Spleen (tissue), 11 donors: ENCODE measurements at regions not wholly inside any gene's neighbourhood (a gene's known extent, or its start where the extent isn't known, plus 50 kb on each side); places are given as distances from the start of the nearest gene placed in this dataset.

Source experiments
- DNase-seq: peaks from one replicate; pipeline ENCODE4 v3.0.0-alpha.2; 2020
- H3K27ac ChIP-seq, 8 donors: fragments of 200-600 bp; sonication (generic) in 7 of 8; 1 replicate in 4 of 8; 2 replicates in 4 of 8; pipeline versions ENCODE4 v1.5.0 to v1.8.0; 2016 to 2021; ENCODE audit warnings: inconsistent platforms in 4 of 8, mild to moderate bottlenecking in 4 of 8, moderate library complexity in 1 of 8
- H3K27me3 ChIP-seq, 7 donors: fragments of 200-600 bp; sonication (generic) in 6 of 7; replicated peaks in 1 of 7; 1 replicate in 4 of 7; 2 replicates in 3 of 7; pipeline versions ENCODE4 v1.5.0 to v1.8.0; 2016 to 2021; ENCODE audit warnings: inconsistent platforms in 3 of 7, mild to moderate bottlenecking in 1 of 7
- H3K36me3 ChIP-seq, 6 donors: fragments of 200-600 bp; sonication (generic) in 5 of 6; 1 replicate in 4 of 6; 2 replicates in 2 of 6; pipeline versions ENCODE4 v1.5.0 to v1.8.0; 2016 to 2021; ENCODE audit warnings: inconsistent platforms in 2 of 6
- H3K4me1 ChIP-seq, 6 donors: fragments of 200-600 bp; sonication (generic) in 5 of 6; 1 replicate in 3 of 6; 2 replicates in 3 of 6; pipeline versions ENCODE4 v1.5.0 to v1.8.0; 2016 to 2021; ENCODE audit warnings: inconsistent platforms in 3 of 6
- H3K4me3 ChIP-seq, 8 donors: fragments of 200-600 bp; sonication (generic) in 7 of 8; 1 replicate in 4 of 8; 2 replicates in 4 of 8; pipeline versions ENCODE4 v1.5.0 to v1.8.0; 2016 to 2021; ENCODE audit warnings: inconsistent platforms in 4 of 8, mild to moderate bottlenecking in 4 of 8, moderate library complexity in 2 of 8
- H3K9me3 ChIP-seq, 8 donors: fragments of 200-600 bp; sonication (generic) in 7 of 8; 1 replicate in 4 of 8; 2 replicates in 4 of 8; pipeline versions ENCODE4 v1.5.0 to v1.8.0; 2016 to 2021; ENCODE audit warnings: inconsistent platforms in 4 of 8
- CTCF ChIP-seq, 11 experiments: fragments of 200-600 bp in 7 of 11; fragments of 450-650 bp in 4 of 11; sonication (generic) in 4 of 11; IDR thresholded peaks in 8 of 11; conservative IDR thresholded peaks in 3 of 11; 1 replicate in 7 of 11; 2 replicates in 4 of 11; pipeline versions ENCODE4 v1.4.0 to v1.8.0; 2016 to 2021; ENCODE audit warnings: antibody characterized with exemption in 11 of 11, inconsistent platforms in 4 of 11, mild to moderate bottlenecking in 1 of 11
- POLR2A ChIP-seq, 3 donors: fragments of 450-650 bp; IDR thresholded peaks; one replicate each; pipeline ENCODE4 v1.5.1; 2017; ENCODE audit warnings: antibody characterized with exemption in 3 of 3, mild to moderate bottlenecking in 1 of 3
- POLR2AphosphoS5 ChIP-seq, 3 donors: sonication (generic); formaldehyde crosslinking; IDR thresholded peaks; one replicate each; pipeline ENCODE4 v1.5.1; 2017; ENCODE audit warnings: antibody characterized with exemption in 3 of 3
- WGBS, 5 donors: extraction: QIAGEN DNeasy Blood & Tissue Kit in 3 of 5; methylation state at CpG; one replicate each; pipeline versions ENCODE4 v1.1.5 to v1.1.7; 2013 to 2018; 5-methylcytosine and 5-hydroxymethylcytosine counted together
- intact Hi-C: fragments of 100-400 bp; cut with DNase I; formaldehyde crosslinking; loops from one replicate; pipeline ENCODE4 v1.15.0; 2023; ENCODE audit warnings: low total_unique reads
- donor health status: healthy with polysubstance abuse.
- donor health status: DM: no; HTN: no; CAD: no; lungs with moderate emphysema.
- donor health status: DM: no; HTN: no; CAD: no.
- donor health status: Bipolar disorder and iron deficiency.
- donor health status: healthy.
- donor health status: DM: no; HTN: no; CAD: no.
- donor health status: DM: yes; HTN: yes; CAD: no.

GRCh38 chr2:136189221-136189782 is 71.4 kb upstream of the CXCR4 start:
- H3K27ac ChIP-seq = no peak overlapping the region

GRCh38 chr2:136188086-136188485 is 70.1 kb upstream of the CXCR4 start:
- H3K27me3 ChIP-seq = no peaks in the 10 kb centered on the region
- H3K4me3 ChIP-seq = no peak overlapping the region
- H3K36me3 ChIP-seq = no peaks in the 10 kb centered on the region
- H3K9me3 ChIP-seq = peaks cover 0 to 5% (median 0%) of the 10 kb centered on the region in 8 donors
- peaks cover 0 to 6% (median 0%) of the 10 kb centered on the region in 6 donors for H3K4me1 ChIP-seq
- intact Hi-C loops = no loop called here
- 91 to 98% (median 92%) methylated on average over 3 of the region's 3 CpGs for WGBS, 5 donors
- no peak for TF ChIP-seq POLR2A (IDR thresholded peaks at IDR 0.05)
- no peak for TF ChIP-seq POLR2AphosphoS5 (IDR thresholded peaks at IDR 0.05)
- TF ChIP-seq CTCF (IDR thresholded peaks at IDR 0.05 in 8 of 11, conservative IDR thresholded peaks at IDR 0.05 in 3 of 11) = no peak
- no peak for DNase-seq
- no peak overlapping the region for H3K27ac ChIP-seq

More at GRCh38 chr2:136189221-136189782, 71.4 kb upstream of the CXCR4 start:
- 75 to 86% (median 81%) methylated on average over 5 of the region's 5 CpGs for WGBS, 5 donors
- no peaks in the 10 kb centered on the region for H3K27me3 ChIP-seq
- H3K36me3 ChIP-seq = no peaks in the 10 kb centered on the region
- peaks cover 0 to 5% (median 0%) of the 10 kb centered on the region in 8 donors for H3K9me3 ChIP-seq
- H3K4me1 ChIP-seq = peaks cover 0 to 6% (median 0%) of the 10 kb centered on the region in 6 donors
- intact Hi-C loops = no loop called here
- H3K4me3 ChIP-seq = no peak overlapping the region
- DNase-seq = no peak
- TF ChIP-seq POLR2A (IDR thresholded peaks at IDR 0.05) = no peak
- no peak for TF ChIP-seq POLR2AphosphoS5 (IDR thresholded peaks at IDR 0.05)
- TF ChIP-seq CTCF (IDR thresholded peaks at IDR 0.05 in 8 of 11, conservative IDR thresholded peaks at IDR 0.05 in 3 of 11) = no peak

- Histone ChIP-seq H3K27ac (no peak overlapping the region), H3K4me3 (no peak overlapping the region), H3K4me1 (no peaks in the 10 kb centered on the region), H3K27me3 (no peaks in the 10 kb centered on the region), H3K9me3 (peaks cover 0 to 10% (median 4%) of the 10 kb centered on the region in 8 donors), H3K36me3 (no peaks in the 10 kb centered on the region)
- WGBS, 5 donors = 79 to 94% (median 88%) methylated on average over 4 of the region's 4 CpGs
- TF ChIP-seq POLR2AphosphoS5 (IDR thresholded peaks at IDR 0.05) (no peak), POLR2A (IDR thresholded peaks at IDR 0.05) (no peak), CTCF (IDR thresholded peaks at IDR 0.05 in 8 of 11, conservative IDR thresholded peaks at IDR 0.05 in 3 of 11) (no peak)
- intact Hi-C loops = no loop called here
- no peak for DNase-seq
These were observed 68.2 kb upstream of the CXCR4 start for GRCh38 chr2:136185981-136186776.

- Histone ChIP-seq H3K4me1 (no peaks in the 10 kb centered on the region), H3K27me3 (no peaks in the 10 kb centered on the region), H3K36me3 (no peaks in the 10 kb centered on the region), H3K27ac (no peak overlapping the region), H3K9me3 (peaks cover 0 to 17% (median 11%) of the 10 kb centered on the region in 8 donors), H3K4me3 (no peak overlapping the region)
- 31 to 58% (median 47%) methylated on average over 3 of the region's 3 CpGs for WGBS, 5 donors
- DNase-seq = no peak
- TF ChIP-seq POLR2AphosphoS5 (IDR thresholded peaks at IDR 0.05) (no peak), CTCF (IDR thresholded peaks at IDR 0.05 in 8 of 11, conservative IDR thresholded peaks at IDR 0.05 in 3 of 11) (no peak), POLR2A (IDR thresholded peaks at IDR 0.05) (no peak)
- intact Hi-C loops = no loop called here
These were observed 65.1 kb upstream of the CXCR4 start for GRCh38 chr2:136183097-136183496.
